Smooth muscle cell (in vitro differentiated cells): ENCODE measurements at regions not wholly inside any gene's neighbourhood (a gene's known extent, or its start where the extent isn't known, plus 50 kb on each side); places are given as distances from the start of the nearest gene placed in this dataset.

Experiments
- DNase-seq: peaks from one replicate; lab custom pipeline; 2025; ENCODE audit not compliant: unreplicated experiment; lab: John Stamatoyannopoulos, UW
- H2AFZ ChIP-seq: fragments of 200-600 bp; sonication (generic); 2 replicates; pipeline ENCODE4 v1.6.0; 2016; ENCODE audit warnings: antibody characterized with exemption, low read depth, mild to moderate bottlenecking
- H3F3A ChIP-seq: fragments of 200-600 bp; sonication (generic); 2 replicates; pipeline ENCODE4 v1.6.0; 2017; ENCODE audit warnings: antibody characterized with exemption, low read depth
- H3K27ac ChIP-seq: fragments of 200-600 bp; sonication (generic); 2 replicates; pipeline ENCODE4 v1.5.1; 2016; ENCODE audit warnings: low read depth, mild to moderate bottlenecking
- H3K27me3 ChIP-seq: fragments of 200-600 bp; sonication (generic); 2 replicates; pipeline ENCODE4 v1.6.1; 2016; ENCODE audit warnings: low read depth, mild to moderate bottlenecking
- H3K36me3 ChIP-seq: fragments of 200-600 bp; sonication (generic); 2 replicates; pipeline ENCODE4 v1.5.1; 2016; ENCODE audit warnings: low read depth
- H3K4me1 ChIP-seq: fragments of 200-600 bp; sonication (generic); 2 replicates; pipeline ENCODE4 v1.5.1; 2016; ENCODE audit warnings: low read depth
- H3K4me2 ChIP-seq: fragments of 200-600 bp; sonication (generic); 2 replicates; pipeline ENCODE4 v1.6.0; 2016; ENCODE audit warnings: mild to moderate bottlenecking
- H3K4me3 ChIP-seq: fragments of 200-600 bp; sonication (generic); 2 replicates; pipeline ENCODE4 v1.5.1; 2016; ENCODE audit warnings: mild to moderate bottlenecking
- H3K79me2 ChIP-seq: fragments of 200-600 bp; sonication (generic); 2 replicates; pipeline ENCODE4 v1.6.0; 2016; ENCODE audit warnings: low read depth, mild to moderate bottlenecking
- H3K9ac ChIP-seq: fragments of 200-600 bp; sonication (generic); 2 replicates; pipeline ENCODE4 v1.6.0; 2016; ENCODE audit warnings: low read depth
- H3K9me3 ChIP-seq: fragments of 200-600 bp; sonication (generic); replicated peaks from 2 replicates; pipeline ENCODE4 v1.5.1; 2016; ENCODE audit warnings: low read depth
- H4K20me1 ChIP-seq: fragments of 200-600 bp; sonication (generic); 2 replicates; pipeline ENCODE4 v1.6.0; 2016; ENCODE audit warnings: low read depth
- CTCF ChIP-seq: fragments of 200-600 bp; sonication (generic); IDR thresholded peaks from 2 replicates; pipeline ENCODE4 v1.5.1; 2017; ENCODE audit warnings: borderline replicate concordance, mild to moderate bottlenecking, antibody characterized with exemption; ENCODE audit not compliant: insufficient read depth, poor library complexity, severe bottlenecking
- WGBS: methylation state at CpG from one replicate; pipeline ENCODE4 v1.1.7; 2016; ENCODE audit warnings: low lambda C conversion rate; 5-methylcytosine and 5-hydroxymethylcytosine counted together

- no peak overlapping the region for H3K4me3 ChIP-seq
- 46% methylated on average over 9 of the region's 9 CpGs for WGBS
Observed at GRCh38 chr10:28915989-28916588, 238.8 kb downstream of the BAMBI start.

GRCh38 chr10:28920091-28920490 lies 242.8 kb downstream of the BAMBI start:
- no peak for TF ChIP-seq CTCF
- Histone ChIP-seq H3F3A (peaks cover 9% of the 10 kb centered on the region), H3K9me3 (no peaks in the 10 kb centered on the region), H2AFZ (no peak overlapping the region), H3K27me3 (no peaks in the 10 kb centered on the region), H3K27ac (no peak overlapping the region), H3K36me3 (no peaks in the 10 kb centered on the region), H3K4me2 (no peak overlapping the region), H3K4me3 (no peak overlapping the region), H3K9ac (no peak overlapping the region), H3K4me1 (no peaks in the 10 kb centered on the region), H3K79me2 (no peaks in the 10 kb centered on the region), H4K20me1 (no peaks in the 10 kb centered on the region)
- WGBS: 96% methylated on average over 3 of the region's 3 CpGs
- DNase-seq: no peak

More at GRCh38 chr10:28915989-28916588, 238.8 kb downstream of the BAMBI start:
- H3K79me2 ChIP-seq: no peaks in the 10 kb centered on the region
- TF ChIP-seq CTCF: no peak
- H3K27ac ChIP-seq: peak overlapping the region; percentile 55
- peak overlapping the region; percentile 44 for H3K4me2 ChIP-seq
- DNase-seq: no peak
- no peaks in the 10 kb centered on the region for H3K4me1 ChIP-seq
- peaks cover 6% of the 10 kb centered on the region for H3F3A ChIP-seq
- no peaks in the 10 kb centered on the region for H4K20me1 ChIP-seq
- H2AFZ ChIP-seq: no peak overlapping the region
- no peaks in the 10 kb centered on the region for H3K9me3 ChIP-seq
- H3K36me3 ChIP-seq: no peaks in the 10 kb centered on the region
- H3K27me3 ChIP-seq: no peaks in the 10 kb centered on the region
- no peak overlapping the region for H3K9ac ChIP-seq

- H3K4me3 ChIP-seq: no peak overlapping the region
- no peak overlapping the region for H2AFZ ChIP-seq
- H3K27ac ChIP-seq: peak overlapping the region; percentile 29
- H3K4me2 ChIP-seq: peak overlapping the region; percentile 32
- 83% methylated on average over 2 of the region's 2 CpGs for WGBS
- H3K4me1 ChIP-seq: no peaks in the 10 kb centered on the region
- no peaks in the 10 kb centered on the region for H3K27me3 ChIP-seq
- H3K79me2 ChIP-seq: no peaks in the 10 kb centered on the region
- TF ChIP-seq CTCF: no peak
- peaks cover 9% of the 10 kb centered on the region for H3F3A ChIP-seq
- no peak overlapping the region for H3K9ac ChIP-seq
- no peaks in the 10 kb centered on the region for H3K36me3 ChIP-seq
- no peak for DNase-seq
- no peaks in the 10 kb centered on the region for H3K9me3 ChIP-seq
- no peaks in the 10 kb centered on the region for H4K20me1 ChIP-seq
Observed at GRCh38 chr10:28922127-28922526, 244.8 kb downstream of the BAMBI start.

- H3K4me3 ChIP-seq: no peak overlapping the region
- H3K27ac ChIP-seq: peak overlapping the region; percentile 29
- WGBS: 100% methylated on average over 2 of the region's 2 CpGs
- H3K79me2 ChIP-seq: no peaks in the 10 kb centered on the region
- TF ChIP-seq CTCF: no peak
- H3K4me1 ChIP-seq: no peaks in the 10 kb centered on the region
- no peaks in the 10 kb centered on the region for H3K9me3 ChIP-seq
- no peak overlapping the region for H2AFZ ChIP-seq
- H3F3A ChIP-seq: peaks cover 9% of the 10 kb centered on the region
- H3K9ac ChIP-seq: no peak overlapping the region
- DNase-seq: no peak
- H3K27me3 ChIP-seq: no peaks in the 10 kb centered on the region
- no peaks in the 10 kb centered on the region for H4K20me1 ChIP-seq
- no peaks in the 10 kb centered on the region for H3K36me3 ChIP-seq
- H3K4me2 ChIP-seq: peak overlapping the region; percentile 32
Observed at GRCh38 chr10:28922861-28923260, 245.5 kb downstream of the BAMBI start.
